Ascending aorta (tissue), 2 donors: ENCODE measurements at regions not wholly inside any gene's neighbourhood (a gene's known extent, or its start where the extent isn't known, plus 50 kb on each side); places are given as distances from the start of the nearest gene placed in this dataset.
"Not testable (repeated sequence)": the region's sequence is repeated elsewhere in the genome, so short reads cannot be mapped to it uniquely, and the experiment has no call there.

ENCODE experiments used
- DNase-seq, 2 donors: peaks; one replicate each; pipeline ENCODE4 v3.0.0-alpha.2; 2019; ENCODE audit warnings: low spot score in 2 of 2
- H3K27ac ChIP-seq, 2 donors: fragments of 200-600 bp; sonication (generic); one replicate each; pipeline ENCODE4 v1.5.1; 2016 to 2017; ENCODE audit warnings: mild to moderate bottlenecking in 1 of 2
- H3K27me3 ChIP-seq: fragments of 200-600 bp; sonication (generic); one replicate; pipeline ENCODE4 v1.5.1; 2017
- H3K36me3 ChIP-seq, 2 donors: fragments of 200-600 bp; sonication (generic); one replicate each; pipeline ENCODE4 v1.5.1; 2016
- H3K4me1 ChIP-seq, 2 donors: fragments of 200-600 bp; sonication (generic); one replicate each; pipeline ENCODE4 v1.5.1; 2016 to 2017; ENCODE audit warnings: mild to moderate bottlenecking in 1 of 2
- H3K4me3 ChIP-seq, 2 donors: fragments of 200-600 bp; sonication (generic); one replicate each; pipeline ENCODE4 v1.5.1; 2016 to 2017; ENCODE audit warnings: mild to moderate bottlenecking in 1 of 2
- H3K9me3 ChIP-seq, 2 donors: fragments of 200-600 bp; sonication (generic); one replicate each; pipeline ENCODE4 v1.5.1; 2016
- CTCF ChIP-seq, 3 experiments: fragments of 200-600 bp in 2 of 3; fragments of 450-650 bp in 1 of 3; sonication (generic) in 2 of 3; IDR thresholded peaks; one replicate each; pipeline ENCODE4 v1.5.1; 2016 to 2019; ENCODE audit warnings: antibody characterized with exemption in 3 of 3, mild to moderate bottlenecking in 1 of 3, moderate library complexity in 1 of 3
- intact Hi-C: fragments of 100-400 bp; cut with DNase I; formaldehyde crosslinking; loops from one replicate; pipeline ENCODE4 v1.15.1; 2023

- Histone ChIP-seq H3K36me3 (no peaks in the 10 kb centered on the region), H3K27ac (no peak overlapping the region), H3K9me3 (no peaks in the 10 kb centered on the region), H3K4me3 (no peak overlapping the region), H3K27me3 (no peaks in the 10 kb centered on the region), H3K4me1 (no peaks in the 10 kb centered on the region)
- TF ChIP-seq CTCF (IDR thresholded peaks at IDR 0.05) = no peak
- intact Hi-C loops = no loop called here
- no peak for DNase-seq
Measured at GRCh38 chr6:163860287-163861081, 446.0 kb downstream of the QKI start.

- intact Hi-C loops, DNase-seq, H3K4me3 ChIP-seq, H3K4me1 ChIP-seq, H3K9me3 ChIP-seq, H3K27me3 ChIP-seq, H3K27ac ChIP-seq, H3K36me3 ChIP-seq: not testable (repeated sequence)
Measured at GRCh38 chr6:163858870-163859269, 444.4 kb downstream of the QKI start.

- no peak overlapping the region for H3K4me3 ChIP-seq
- no peaks in the 10 kb centered on the region for H3K27me3 ChIP-seq
- no peak overlapping the region for H3K27ac ChIP-seq
- H3K9me3 ChIP-seq = no peaks in the 10 kb centered on the region
- no peaks in the 10 kb centered on the region for H3K4me1 ChIP-seq
- H3K36me3 ChIP-seq = no peaks in the 10 kb centered on the region
- no peak for TF ChIP-seq CTCF (IDR thresholded peaks at IDR 0.05)
- no peak for DNase-seq
- intact Hi-C loops = no loop called here
Measured at GRCh38 chr6:163857421-163857820, 442.9 kb downstream of the QKI start.

- peaks cover 0 to 19% of the 10 kb centered on the region in 2 donors for H3K9me3 ChIP-seq
- no peaks in the 10 kb centered on the region for H3K36me3 ChIP-seq
- H3K27me3 ChIP-seq = no peaks in the 10 kb centered on the region
- no peak for TF ChIP-seq CTCF (IDR thresholded peaks at IDR 0.05)
- intact Hi-C loops = no loop called here
- H3K4me1 ChIP-seq = no peaks in the 10 kb centered on the region
- no peak for DNase-seq
- no peak overlapping the region for H3K27ac ChIP-seq
- no peak overlapping the region for H3K4me3 ChIP-seq
Measured at GRCh38 chr6:163850874-163851273, 436.4 kb downstream of the QKI start.

GRCh38 chr6:163844761-163845160 is 430.2 kb downstream of the QKI start:
- Histone ChIP-seq H3K36me3 (no peaks in the 10 kb centered on the region), H3K27ac (no peak overlapping the region), H3K4me1 (no peaks in the 10 kb centered on the region), H3K9me3 (peaks cover 0 to 5% of the 10 kb centered on the region in 2 donors), H3K4me3 (no peak overlapping the region), H3K27me3 (no peaks in the 10 kb centered on the region)
- TF ChIP-seq CTCF (IDR thresholded peaks at IDR 0.05) = no peak
- intact Hi-C loops = no loop called here
- no peak for DNase-seq

- H3K9me3 ChIP-seq = peaks cover 0 to 2% of the 10 kb centered on the region in 2 donors
- no peaks in the 10 kb centered on the region for H3K36me3 ChIP-seq
- H3K27me3 ChIP-seq = no peaks in the 10 kb centered on the region
- no peak for TF ChIP-seq CTCF (IDR thresholded peaks at IDR 0.05)
- intact Hi-C loops = no loop called here
- no peak for DNase-seq
- no peaks in the 10 kb centered on the region for H3K4me1 ChIP-seq
- H3K4me3 ChIP-seq = no peak overlapping the region
- no peak overlapping the region for H3K27ac ChIP-seq
Measured at GRCh38 chr6:163844357-163844756, 429.8 kb downstream of the QKI start.
